CD4-positive, alpha-beta memory T cell (primary cell): ENCODE measurements at regions not wholly inside any gene's neighbourhood (a gene's known extent, or its start where the extent isn't known, plus 50 kb on each side); places are given as distances from the start of the nearest gene placed in this dataset.

Experiments used
- CTCF ChIA-PET: fragments of 350-600 bp; sonication (Branson Sonifier 250); formaldehyde crosslinking; loops from one replicate; lab custom pipeline; 2021; ENCODE audit warnings: inconsistent platforms; ENCODE audit not compliant: partially characterized antibody; lab: Charles Lee
- POLR2A ChIA-PET: fragments of 350-600 bp; sonication (Branson Sonifier 250); formaldehyde crosslinking; loops from one replicate; lab custom pipeline; 2021; ENCODE audit not compliant: partially characterized antibody; lab: Charles Lee
- DNase-seq, 5 donors: peaks; one replicate each; pipeline versions ENCODE4 v3.0.0 to v3.0.0-alpha.2; 2020 to 2022; ENCODE audit warnings: mixed read lengths in 1 of 5
- H3K27ac ChIP-seq: one replicate; pipeline ENCODE4 v1.7.0; 2013; ENCODE audit warnings: low read depth, low read length
- H3K27me3 ChIP-seq: 2 replicates; pipeline ENCODE4 v1.7.0; 2013; ENCODE audit warnings: mild to moderate bottlenecking, low read length, moderate library complexity; ENCODE audit not compliant: insufficient read depth
- H3K36me3 ChIP-seq: 2 replicates; pipeline ENCODE4 v1.7.0; 2013; ENCODE audit warnings: mild to moderate bottlenecking, low read length, moderate library complexity; ENCODE audit not compliant: insufficient read depth
- H3K4me1 ChIP-seq: 2 replicates; pipeline ENCODE4 v1.7.0; 2013; ENCODE audit warnings: mild to moderate bottlenecking, low read length, moderate library complexity; ENCODE audit not compliant: insufficient read depth
- H3K4me3 ChIP-seq, 2 donors: one replicate each; pipeline ENCODE4 v1.7.0; 2013; ENCODE audit warnings: low read length in 2 of 2, mild to moderate bottlenecking in 1 of 2
- H3K9me3 ChIP-seq, 2 donors: one replicate each; pipeline ENCODE4 v1.7.0; 2013; ENCODE audit warnings: low read length in 2 of 2, control low read depth in 1 of 2; ENCODE audit not compliant: control insufficient read depth in 1 of 2
- H3K27ac Mint-ChIP-seq, 7 donors: one replicate each; pipeline ENCODE4 v1.8.0; 2020 to 2021; ENCODE audit warnings: mixed read lengths in 7 of 7, mild to moderate bottlenecking in 6 of 7, inconsistent platforms in 3 of 7, moderate library complexity in 3 of 7
- H3K27me3 Mint-ChIP-seq, 2 donors: one replicate each; pipeline ENCODE4 v1.8.0; 2020 to 2021; ENCODE audit warnings: mixed read lengths in 2 of 2
- H3K36me3 Mint-ChIP-seq, 2 donors: one replicate each; pipeline ENCODE4 v1.8.0; 2020 to 2021; ENCODE audit warnings: mixed read lengths in 2 of 2, inconsistent platforms in 1 of 2, mild to moderate bottlenecking in 1 of 2
- H3K4me1 Mint-ChIP-seq, 4 donors: one replicate each; pipeline ENCODE4 v1.8.0; 2020 to 2021; ENCODE audit warnings: mixed read lengths in 4 of 4, mild to moderate bottlenecking in 1 of 4
- H3K4me3 Mint-ChIP-seq, 8 donors: one replicate each; pipeline ENCODE4 v1.8.0; 2020 to 2021; ENCODE audit warnings: mixed read lengths in 8 of 8, mild to moderate bottlenecking in 7 of 8, moderate library complexity in 6 of 8, inconsistent platforms in 3 of 8
- H3K9me3 Mint-ChIP-seq, 8 donors: one replicate each; pipeline ENCODE4 v1.8.0; 2020 to 2021; ENCODE audit warnings: mixed read lengths in 8 of 8, mild to moderate bottlenecking in 5 of 8, inconsistent platforms in 3 of 8, moderate library complexity in 1 of 8
- intact Hi-C: fragments of 100-400 bp; cut with micrococcal nuclease; formaldehyde crosslinking; loops from one replicate; pipeline ENCODE4 v1.15.1; 2023

DNA sequence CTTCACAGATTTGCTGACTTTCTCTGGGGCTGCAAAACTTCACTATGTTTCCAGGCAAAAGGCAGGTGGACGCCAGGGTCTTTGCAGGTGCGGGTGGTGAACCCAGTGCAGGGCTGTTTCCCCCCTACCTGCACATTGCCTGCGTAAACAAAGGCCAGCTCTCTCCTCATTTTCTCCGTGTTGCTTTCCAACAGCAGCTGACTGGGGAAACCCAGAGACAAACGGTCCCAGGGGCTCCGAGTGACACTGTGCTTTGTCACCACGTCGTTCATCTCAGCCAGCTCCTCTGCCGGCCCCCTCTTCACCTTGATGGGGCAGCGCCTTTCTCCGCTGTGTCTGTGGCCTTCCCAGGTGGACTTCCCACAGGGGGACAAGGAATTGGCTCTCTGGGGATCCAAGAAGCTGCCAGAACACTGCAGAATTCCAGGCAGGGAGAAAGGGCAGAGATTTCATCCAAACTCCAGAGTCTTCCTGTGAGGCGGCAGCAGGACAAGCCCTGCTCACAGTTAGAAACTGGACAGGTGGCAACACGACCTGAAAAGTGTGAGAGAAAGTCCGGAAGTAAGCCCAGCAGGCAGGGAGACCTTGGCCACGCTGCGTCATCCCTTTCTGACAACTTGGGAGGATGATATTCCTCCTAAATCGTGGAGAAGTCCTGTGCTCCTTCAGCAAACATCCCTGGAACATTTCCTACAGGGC lies 1493.7 kb downstream of the TBC1D22A start:
- H3K9me3 ChIP-seq, result no peaks in the 10 kb centered on the region
- no peaks in the 10 kb centered on the region for H3K36me3 ChIP-seq
- H3K4me3 Mint-ChIP-seq, result no peak overlapping the region
- intact Hi-C loops, result no loop called here
- no peak overlapping the region for H3K27ac ChIP-seq
- peaks cover 0 to 2% (median 0%) of the 10 kb centered on the region in 4 donors for H3K4me1 Mint-ChIP-seq
- H3K27me3 Mint-ChIP-seq, result peaks cover 3 to 11% of the 10 kb centered on the region in 2 donors
- H3K27me3 ChIP-seq, result no peaks in the 10 kb centered on the region
- ChIA-PET POLR2A (no interaction called here), CTCF (no interaction called here)
- no peak for DNase-seq
- no peaks in the 10 kb centered on the region for H3K9me3 Mint-ChIP-seq
- no peak overlapping the region for H3K27ac Mint-ChIP-seq
- no peaks in the 10 kb centered on the region for H3K36me3 Mint-ChIP-seq
- no peaks in the 10 kb centered on the region for H3K4me1 ChIP-seq
- no peak overlapping the region for H3K4me3 ChIP-seq

DNA sequence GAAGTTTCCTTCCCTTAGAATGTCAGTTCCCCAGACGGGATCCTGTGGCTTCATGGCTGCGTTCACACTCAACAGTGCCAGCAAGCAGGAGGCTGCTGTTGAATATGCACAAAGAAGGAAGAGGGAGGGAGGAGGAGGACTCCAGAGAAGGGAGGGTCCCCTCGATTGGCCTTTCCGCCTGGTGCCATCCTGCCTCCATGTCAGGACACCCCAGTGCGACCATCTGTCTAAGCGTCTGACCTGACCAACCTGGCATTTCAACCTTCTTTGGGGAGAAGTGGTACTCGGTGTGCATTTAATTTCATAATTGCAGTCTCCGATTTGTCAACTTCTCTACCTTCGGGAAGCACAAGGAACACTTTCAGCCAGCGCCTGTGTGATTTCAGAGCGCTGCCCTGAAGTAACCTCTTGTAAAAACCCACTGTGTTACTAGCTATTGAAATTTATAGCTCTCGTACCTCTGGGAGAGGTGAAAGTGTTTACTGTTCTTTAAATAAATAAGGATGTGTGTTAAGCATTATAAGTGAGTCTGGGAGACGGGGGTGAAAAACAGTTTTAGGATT lies 1491.9 kb downstream of the TBC1D22A start:
- Histone ChIP-seq H3K36me3 (no peaks in the 10 kb centered on the region), H3K27ac (no peak overlapping the region), H3K4me1 (no peaks in the 10 kb centered on the region), H3K27me3 (no peaks in the 10 kb centered on the region), H3K9me3 (no peaks in the 10 kb centered on the region), H3K4me3 (no peak overlapping the region)
- H3K27ac Mint-ChIP-seq, result no peak overlapping the region
- intact Hi-C loops, result no loop called here
- CTCF ChIA-PET, result no interaction called here
- H3K36me3 Mint-ChIP-seq, result no peaks in the 10 kb centered on the region
- peaks cover 0 to 2% (median 0%) of the 10 kb centered on the region in 4 donors for H3K4me1 Mint-ChIP-seq
- H3K9me3 Mint-ChIP-seq, result no peaks in the 10 kb centered on the region
- DNase-seq, result no peak
- H3K27me3 Mint-ChIP-seq, result peaks cover 3 to 14% of the 10 kb centered on the region in 2 donors
- H3K4me3 Mint-ChIP-seq, result no peak overlapping the region
- POLR2A ChIA-PET, result no interaction called here

DNA sequence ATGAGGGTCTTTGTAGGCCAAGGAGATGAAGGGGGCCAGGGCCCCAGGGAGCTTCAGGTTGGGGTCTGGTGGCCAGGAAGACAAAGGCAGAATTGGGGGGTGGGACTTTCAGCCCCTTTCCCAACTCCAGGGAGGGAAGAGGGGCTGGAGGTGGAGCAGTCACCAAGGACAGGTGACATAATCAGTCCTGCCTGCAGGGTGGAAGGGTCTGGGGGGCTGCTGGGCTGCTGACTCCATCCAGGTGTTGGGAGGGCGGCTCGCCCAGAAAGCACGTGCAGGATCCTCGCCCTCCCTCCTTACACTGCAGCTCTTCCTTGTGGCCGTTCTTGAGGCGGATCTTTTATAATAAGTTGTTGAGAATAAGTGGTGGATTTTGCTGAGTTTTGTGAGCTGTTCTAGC lies 1491.1 kb downstream of the TBC1D22A start:
- no peaks in the 10 kb centered on the region for H3K36me3 ChIP-seq
- no peaks in the 10 kb centered on the region for H3K36me3 Mint-ChIP-seq
- no peak overlapping the region for H3K27ac Mint-ChIP-seq
- H3K4me1 Mint-ChIP-seq, result peaks cover 0 to 2% (median 0%) of the 10 kb centered on the region in 4 donors
- no peaks in the 10 kb centered on the region for H3K9me3 Mint-ChIP-seq
- no peak overlapping the region for H3K4me3 Mint-ChIP-seq
- no peak overlapping the region for H3K4me3 ChIP-seq
- no peaks in the 10 kb centered on the region for H3K9me3 ChIP-seq
- no peaks in the 10 kb centered on the region for H3K27me3 ChIP-seq
- no peak overlapping the region for H3K27ac ChIP-seq
- peaks cover 3 to 14% of the 10 kb centered on the region in 2 donors for H3K27me3 Mint-ChIP-seq
- no peaks in the 10 kb centered on the region for H3K4me1 ChIP-seq
- POLR2A ChIA-PET, result no interaction called here
- intact Hi-C loops, result no loop called here
- CTCF ChIA-PET, result no interaction called here
- no peak for DNase-seq

DNA sequence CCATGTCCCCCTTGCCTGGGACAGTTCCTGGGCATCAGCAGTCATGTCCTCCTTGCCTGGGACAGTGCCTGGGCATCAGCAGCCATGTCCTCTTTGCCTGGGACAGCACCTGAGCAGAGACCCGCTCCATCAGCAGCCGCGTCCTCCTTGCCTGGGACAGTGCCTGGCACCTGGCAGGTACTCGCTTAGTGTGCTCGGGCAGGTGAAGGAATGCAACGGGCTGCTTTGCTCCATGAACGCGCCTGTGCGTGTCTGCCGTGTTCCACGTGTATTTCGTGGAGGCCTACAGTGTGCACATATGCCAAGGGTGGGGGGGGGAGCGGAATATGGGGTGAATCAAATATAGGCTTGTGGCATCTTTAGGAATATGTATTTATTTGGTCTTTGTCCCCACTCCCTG lies 1490.7 kb downstream of the TBC1D22A start:
- Mint-ChIP-seq H3K36me3 (no peaks in the 10 kb centered on the region), H3K27ac (no peak overlapping the region), H3K27me3 (peaks cover 3 to 14% of the 10 kb centered on the region in 2 donors), H3K4me3 (no peak overlapping the region), H3K4me1 (peaks cover 0 to 2% (median 0%) of the 10 kb centered on the region in 4 donors), H3K9me3 (no peaks in the 10 kb centered on the region)
- H3K4me3 ChIP-seq, result no peak overlapping the region
- DNase-seq, result no peak
- H3K9me3 ChIP-seq, result no peaks in the 10 kb centered on the region
- no peaks in the 10 kb centered on the region for H3K4me1 ChIP-seq
- no peaks in the 10 kb centered on the region for H3K27me3 ChIP-seq
- ChIA-PET POLR2A (no interaction called here), CTCF (no interaction called here)
- H3K36me3 ChIP-seq, result no peaks in the 10 kb centered on the region
- no peak overlapping the region for H3K27ac ChIP-seq
- intact Hi-C loops, result no loop called here

DNA sequence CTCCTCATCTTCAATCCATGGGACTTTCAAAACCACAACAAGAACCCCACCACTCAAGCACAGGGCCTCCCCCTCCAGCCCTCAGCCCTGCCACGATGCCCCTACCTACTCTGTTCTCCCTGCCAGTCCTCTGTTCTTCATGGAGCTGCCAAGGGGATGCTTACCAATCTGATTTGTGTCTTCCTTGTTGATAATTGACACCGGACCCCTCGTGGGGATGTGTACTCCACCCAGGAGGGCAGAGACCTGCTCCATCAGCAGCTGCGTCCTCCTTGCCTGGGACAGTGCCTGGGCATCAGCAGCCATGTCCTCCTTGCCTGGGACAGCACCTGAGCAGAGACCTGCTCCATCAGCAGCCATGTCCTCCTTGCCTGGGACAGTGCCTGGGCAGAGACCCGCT lies 1489.2 kb downstream of the TBC1D22A start:
- H3K27ac Mint-ChIP-seq, result no peak overlapping the region
- Histone ChIP-seq H3K36me3 (no peaks in the 10 kb centered on the region), H3K4me1 (no peaks in the 10 kb centered on the region), H3K9me3 (no peaks in the 10 kb centered on the region), H3K27ac (no peak overlapping the region), H3K4me3 (no peak overlapping the region), H3K27me3 (no peaks in the 10 kb centered on the region)
- intact Hi-C loops, result no loop called here
- peaks cover 1 to 17% of the 10 kb centered on the region in 2 donors for H3K27me3 Mint-ChIP-seq
- H3K9me3 Mint-ChIP-seq, result no peaks in the 10 kb centered on the region
- ChIA-PET POLR2A (no interaction called here), CTCF (no interaction called here)
- no peaks in the 10 kb centered on the region for H3K4me1 Mint-ChIP-seq
- no peak for DNase-seq
- no peaks in the 10 kb centered on the region for H3K36me3 Mint-ChIP-seq
- H3K4me3 Mint-ChIP-seq, result no peak overlapping the region

DNA sequence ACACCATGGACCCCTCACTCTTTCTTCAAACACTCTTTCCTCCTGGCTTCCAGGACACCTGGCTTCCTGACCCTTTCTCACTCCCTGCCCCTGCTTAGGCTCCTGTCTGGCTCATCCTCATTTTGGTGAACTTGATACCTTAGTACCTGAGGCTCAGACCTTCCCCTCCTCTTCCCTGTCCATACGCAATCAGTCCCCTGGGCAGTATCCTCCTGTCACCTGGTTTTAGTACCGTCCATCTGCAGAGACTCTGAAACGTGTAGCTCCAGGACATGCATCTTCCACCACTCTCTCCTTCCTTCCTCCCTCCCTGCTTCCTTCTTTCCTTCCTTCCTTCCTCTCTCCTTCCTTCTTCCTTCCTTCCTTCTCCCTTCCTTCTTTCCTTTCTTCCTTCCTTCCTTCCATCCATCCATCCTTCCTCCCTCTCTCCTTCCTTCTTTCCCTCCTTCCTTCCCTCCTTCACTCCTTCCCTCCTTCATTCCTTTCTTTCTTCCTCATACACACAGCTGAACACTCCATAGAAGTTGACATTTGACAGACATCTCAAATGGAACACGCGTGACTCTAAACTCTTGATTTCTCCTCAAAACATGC lies 1488.6 kb downstream of the TBC1D22A start:
- no peak overlapping the region for H3K27ac Mint-ChIP-seq
- Histone ChIP-seq H3K9me3 (no peaks in the 10 kb centered on the region), H3K4me1 (no peaks in the 10 kb centered on the region), H3K4me3 (no peak overlapping the region), H3K36me3 (no peaks in the 10 kb centered on the region), H3K27ac (no peak overlapping the region), H3K27me3 (no peaks in the 10 kb centered on the region)
- no peaks in the 10 kb centered on the region for H3K9me3 Mint-ChIP-seq
- no peaks in the 10 kb centered on the region for H3K4me1 Mint-ChIP-seq
- H3K4me3 Mint-ChIP-seq, result no peak overlapping the region
- DNase-seq, result no peak
- ChIA-PET POLR2A (no interaction called here), CTCF (no interaction called here)
- peaks cover 1 to 18% of the 10 kb centered on the region in 2 donors for H3K27me3 Mint-ChIP-seq
- intact Hi-C loops, result no loop called here
- no peaks in the 10 kb centered on the region for H3K36me3 Mint-ChIP-seq

DNA sequence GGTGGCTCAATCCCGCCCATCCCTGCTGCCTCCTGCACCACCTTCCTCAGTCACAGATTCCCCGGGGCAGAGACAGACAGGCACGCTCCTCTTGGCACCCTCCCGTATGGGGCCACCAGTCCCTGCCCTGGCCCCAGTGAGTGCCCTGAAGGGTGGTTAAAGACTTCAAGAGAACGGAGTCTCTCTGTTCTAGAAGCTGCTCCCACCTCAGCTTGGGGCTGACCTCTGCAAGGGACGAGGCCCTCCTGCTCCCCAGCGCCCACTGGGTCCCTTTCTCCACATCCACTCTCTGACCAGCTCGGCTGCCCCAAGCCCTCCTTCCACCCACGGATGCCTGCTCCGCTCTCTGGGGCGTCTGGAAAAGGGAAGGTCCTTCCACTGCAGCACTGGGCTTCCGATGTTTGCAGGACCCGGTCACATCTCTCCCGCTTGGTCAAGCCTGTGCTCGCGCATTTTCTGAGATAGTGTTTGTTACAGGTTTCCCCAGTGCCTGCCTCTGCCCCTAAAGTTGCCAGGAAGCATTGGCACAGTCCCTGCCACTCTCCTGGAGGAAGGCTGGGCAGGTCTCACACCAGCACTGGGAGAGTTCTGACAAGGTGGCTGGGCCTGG lies 1487.9 kb downstream of the TBC1D22A start:
- Mint-ChIP-seq H3K4me1 (peaks cover 0 to 1% (median 0%) of the 10 kb centered on the region in 4 donors), H3K36me3 (no peaks in the 10 kb centered on the region), H3K27me3 (peaks cover 3 to 18% of the 10 kb centered on the region in 2 donors), H3K27ac (no peak overlapping the region), H3K4me3 (no peak overlapping the region), H3K9me3 (no peaks in the 10 kb centered on the region)
- Histone ChIP-seq H3K27ac (no peak overlapping the region), H3K36me3 (no peaks in the 10 kb centered on the region), H3K9me3 (no peaks in the 10 kb centered on the region), H3K27me3 (no peaks in the 10 kb centered on the region), H3K4me3 (no peak overlapping the region), H3K4me1 (no peaks in the 10 kb centered on the region)
- ChIA-PET POLR2A (no interaction called here), CTCF (no interaction called here)
- DNase-seq, result no peak
- intact Hi-C loops, result no loop called here
